Astrocyte (in vitro differentiated cells and primary cell): ENCODE measurements at regions not wholly inside any gene's neighbourhood (a gene's known extent, or its start where the extent isn't known, plus 50 kb on each side); places are given as distances from the start of the nearest gene placed in this dataset.

ENCODE experiments used
- EZH2 ChIP-seq: IDR thresholded peaks from 2 replicates; pipeline ENCODE4 v1.6.1; 2012; ENCODE audit warnings: mild to moderate bottlenecking, low read length, inconsistent platforms; ENCODE audit not compliant: insufficient read depth
- TF ChIP-seq, protein P1 (sequence below): IDR thresholded peaks from 2 replicates; pipeline ENCODE4 v1.5.1; 2011; ENCODE audit warnings: low read depth, mild to moderate bottlenecking, inconsistent platforms, low read length, moderate library complexity; ENCODE audit not compliant: insufficient read depth

DNA sequence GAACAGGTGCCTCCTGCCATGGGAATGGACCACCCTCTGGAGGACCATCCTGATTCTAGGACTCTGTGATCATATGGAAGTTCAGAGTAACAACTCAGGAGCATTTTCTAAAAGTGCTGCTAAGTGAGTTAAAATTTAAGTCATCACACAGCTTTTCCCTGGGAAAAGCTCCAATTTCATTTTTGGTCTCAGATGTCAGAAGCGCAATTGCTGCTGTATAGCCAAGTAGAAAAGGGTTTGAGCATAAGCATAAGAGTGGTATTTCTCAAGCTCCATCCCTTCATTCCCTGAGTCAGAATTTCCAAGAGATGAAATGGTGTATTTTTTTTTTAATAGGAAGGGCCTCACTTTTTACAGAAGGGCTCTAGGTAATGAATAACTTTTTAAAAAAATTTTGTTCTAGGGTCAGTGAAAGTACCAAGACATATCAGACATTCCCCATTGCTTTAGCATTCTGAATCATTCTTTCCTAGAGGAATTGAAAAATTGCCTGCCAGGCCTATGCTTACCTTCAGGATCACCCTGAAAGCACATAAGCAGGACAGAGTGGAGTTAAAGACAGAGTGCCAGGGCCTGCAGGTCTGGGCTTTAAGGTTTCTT, 564.5 kb upstream of the ISX start:
- no peak for TF ChIP-seq EZH2
- TF ChIP-seq, protein P1, sequence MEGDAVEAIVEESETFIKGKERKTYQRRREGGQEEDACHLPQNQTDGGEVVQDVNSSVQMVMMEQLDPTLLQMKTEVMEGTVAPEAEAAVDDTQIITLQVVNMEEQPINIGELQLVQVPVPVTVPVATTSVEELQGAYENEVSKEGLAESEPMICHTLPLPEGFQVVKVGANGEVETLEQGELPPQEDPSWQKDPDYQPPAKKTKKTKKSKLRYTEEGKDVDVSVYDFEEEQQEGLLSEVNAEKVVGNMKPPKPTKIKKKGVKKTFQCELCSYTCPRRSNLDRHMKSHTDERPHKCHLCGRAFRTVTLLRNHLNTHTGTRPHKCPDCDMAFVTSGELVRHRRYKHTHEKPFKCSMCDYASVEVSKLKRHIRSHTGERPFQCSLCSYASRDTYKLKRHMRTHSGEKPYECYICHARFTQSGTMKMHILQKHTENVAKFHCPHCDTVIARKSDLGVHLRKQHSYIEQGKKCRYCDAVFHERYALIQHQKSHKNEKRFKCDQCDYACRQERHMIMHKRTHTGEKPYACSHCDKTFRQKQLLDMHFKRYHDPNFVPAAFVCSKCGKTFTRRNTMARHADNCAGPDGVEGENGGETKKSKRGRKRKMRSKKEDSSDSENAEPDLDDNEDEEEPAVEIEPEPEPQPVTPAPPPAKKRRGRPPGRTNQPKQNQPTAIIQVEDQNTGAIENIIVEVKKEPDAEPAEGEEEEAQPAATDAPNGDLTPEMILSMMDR: no peak
